ENCODE measurements at regions not wholly inside any gene's neighbourhood (a gene's known extent, or its start where the extent isn't known, plus 50 kb on each side); places are given as distances from the start of the nearest gene placed in this dataset.

GRCh38 chr17:77498091-77498741 is 357.4 kb downstream of the SEC14L1 start:
- TF ChIP-seq CTCF (IDR thresholded peaks at IDR 0.05) (no peak), POLR2A (IDR thresholded peaks at IDR 0.05) (no peak)

Measured in breast epithelium (tissue), 3 donors.